Activated CD4-positive, alpha-beta memory T cell treated with anti-CD3 and anti-CD28 coated beads for 36 hours (primary cell): ENCODE measurements at regions not wholly inside any gene's neighbourhood (a gene's known extent, or its start where the extent isn't known, plus 50 kb on each side); places are given as distances from the start of the nearest gene placed in this dataset.
"Not testable (repeated sequence)": the region's sequence is repeated elsewhere in the genome, so short reads cannot be mapped to it uniquely, and the experiment has no call there.

ENCODE experiments used
- CTCF ChIA-PET: fragments of 350-600 bp; sonication (Branson Sonifier 250); formaldehyde crosslinking; loops from one replicate; lab custom pipeline; 2021; ENCODE audit warnings: antibody characterized with exemption, inconsistent platforms; lab: Charles Lee
- POLR2A ChIA-PET: fragments of 350-600 bp; sonication (Branson Sonifier 250); formaldehyde crosslinking; loops from one replicate; lab custom pipeline; 2021; ENCODE audit warnings: antibody characterized with exemption; lab: Charles Lee
- DNase-seq: peaks from one replicate; pipeline ENCODE4 v3.0.0-alpha.2; 2020
- H3K27ac Mint-ChIP-seq: one replicate; pipeline ENCODE4 v1.8.0; 2021; ENCODE audit warnings: mixed read lengths
- H3K27me3 Mint-ChIP-seq: one replicate; pipeline ENCODE4 v1.8.0; 2021; ENCODE audit warnings: mixed read lengths
- H3K36me3 Mint-ChIP-seq: one replicate; pipeline ENCODE4 v1.8.0; 2021; ENCODE audit warnings: mixed read lengths
- H3K4me1 Mint-ChIP-seq: one replicate; pipeline ENCODE4 v1.8.0; 2021; ENCODE audit warnings: low read depth, mixed read lengths
- H3K4me3 Mint-ChIP-seq: one replicate; pipeline ENCODE4 v1.8.0; 2021; ENCODE audit warnings: mild to moderate bottlenecking, mixed read lengths
- H3K9me3 Mint-ChIP-seq: one replicate; pipeline ENCODE4 v1.8.0; 2021; ENCODE audit warnings: mixed read lengths
- intact Hi-C: fragments of 100-400 bp; cut with micrococcal nuclease; formaldehyde crosslinking; loops from one replicate; pipeline ENCODE4 v1.15.1; 2023

GRCh38 chr21:32966120-32966519 is 59.6 kb upstream of the OLIG2 start:
- Mint-ChIP-seq H3K4me1 (no peaks in the 10 kb centered on the region), H3K9me3 (no peaks in the 10 kb centered on the region), H3K27ac (no peak overlapping the region), H3K27me3 (peaks cover 8% of the 10 kb centered on the region), H3K36me3 (no peaks in the 10 kb centered on the region), H3K4me3 (no peak overlapping the region)
- intact Hi-C loops: no loop called here
- no peak for DNase-seq
- CTCF ChIA-PET: interaction anchor here (1.1 kb wide), 1 partner anchor 26 kb away, joined by 4 read pairs; no protein-coding TSS in a partner anchor
- POLR2A ChIA-PET: no interaction called here

- POLR2A ChIA-PET, H3K27ac Mint-ChIP-seq, intact Hi-C loops: not testable (repeated sequence)
Observed at GRCh38 chr21:32968103-32968502, 57.6 kb upstream of the OLIG2 start.

GRCh38 chr21:32974653-32975052 is 51.1 kb upstream of the OLIG2 start:
- no peak overlapping the region for H3K4me3 Mint-ChIP-seq
- H3K36me3 Mint-ChIP-seq: no peaks in the 10 kb centered on the region
- H3K9me3 Mint-ChIP-seq: no peaks in the 10 kb centered on the region
- intact Hi-C loops: no loop called here
- H3K4me1 Mint-ChIP-seq: no peaks in the 10 kb centered on the region
- ChIA-PET CTCF (interaction anchor here (0.8 to 1.5 kb wide), 2 partner anchors 14 to 19 kb away, joined by 3 to 5 read pairs; no protein-coding TSS in a partner anchor), POLR2A (no interaction called here)
- no peak for DNase-seq
- no peak overlapping the region for H3K27ac Mint-ChIP-seq
- H3K27me3 Mint-ChIP-seq: peaks cover 8% of the 10 kb centered on the region

More at GRCh38 chr21:32968103-32968502, 57.6 kb upstream of the OLIG2 start:
- DNase-seq, H3K27me3 Mint-ChIP-seq, H3K4me3 Mint-ChIP-seq, H3K9me3 Mint-ChIP-seq, CTCF ChIA-PET, H3K36me3 Mint-ChIP-seq, H3K4me1 Mint-ChIP-seq: not testable (repeated sequence)

GRCh38 chr21:32975811-32976431 is 49.8 kb upstream of the OLIG2 start:
- Mint-ChIP-seq H3K27me3 (peaks cover 12% of the 10 kb centered on the region), H3K36me3 (no peaks in the 10 kb centered on the region), H3K4me3 (no peak overlapping the region), H3K9me3 (no peaks in the 10 kb centered on the region), H3K27ac (no peak overlapping the region), H3K4me1 (no peaks in the 10 kb centered on the region)
- CTCF ChIA-PET: no interaction called here
- intact Hi-C loops: no loop called here
- POLR2A ChIA-PET: no interaction called here
- no peak for DNase-seq
